ENCODE measurements at regions not wholly inside any gene's neighbourhood (a gene's known extent, or its start where the extent isn't known, plus 50 kb on each side); places are given as distances from the start of the nearest gene placed in this dataset.

GRCh38 chr2:154549869-154550268 is 148.6 kb upstream of the KCNJ3 start:
- TF ChIP-seq POLR2A (IDR thresholded peaks at IDR 0.05; ENCODE audit: low read length), result no peak
- TF ChIP-seq GATA1 (IDR thresholded peaks at IDR 0.05; ENCODE audit: low read depth, low read length), result no peak
